Fibroblast of lung (primary cell): ENCODE measurements at regions not wholly inside any gene's neighbourhood (a gene's known extent, or its start where the extent isn't known, plus 50 kb on each side); places are given as distances from the start of the nearest gene placed in this dataset.

Experiments used
- DNase-seq, 2 donors: peaks; one replicate each; pipeline versions ENCODE4 v3.0.0 to v3.0.0-alpha.2; 2010; ENCODE audit warnings: low read depth in 2 of 2
- H2AFZ ChIP-seq: 2 replicates; pipeline ENCODE4 v1.5.1; 2012; ENCODE audit warnings: low read length, control low read depth, inconsistent platforms
- H3K27ac ChIP-seq: 2 replicates; pipeline ENCODE4 v1.5.1; 2011; ENCODE audit warnings: low read length, control low read depth; ENCODE audit not compliant: insufficient read depth
- H3K27me3 ChIP-seq: 2 replicates; pipeline ENCODE4 v1.5.1; 2011; ENCODE audit warnings: mild to moderate bottlenecking, low read length; ENCODE audit not compliant: control insufficient read depth, insufficient read depth
- H3K36me3 ChIP-seq: 2 replicates; pipeline ENCODE4 v1.5.1; 2011; ENCODE audit warnings: low read length; ENCODE audit not compliant: control insufficient read depth, insufficient read depth
- H3K4me1 ChIP-seq: 2 replicates; pipeline ENCODE4 v1.5.1; 2011; ENCODE audit warnings: low read length; ENCODE audit not compliant: control insufficient read depth, insufficient read depth; ENCODE audit errors: extremely low read depth
- H3K4me2 ChIP-seq: 2 replicates; pipeline ENCODE4 v1.5.1; 2011; ENCODE audit warnings: low read length, control low read depth; ENCODE audit not compliant: insufficient read depth; ENCODE audit errors: extremely low read depth
- H3K4me3 ChIP-seq, 4 experiments: fragments of 200-600 bp in 1 of 4; sonication (generic) in 1 of 4; replicated peaks in 1 of 4; 2 replicates each; pipeline ENCODE4 v1.5.1; 2011 to 2016; ENCODE audit warnings: low read length in 4 of 4, low read depth in 3 of 4, mild to moderate bottlenecking in 3 of 4, control low read depth in 2 of 4, inconsistent platforms in 1 of 4, mixed read lengths in 1 of 4; ENCODE audit not compliant: insufficient read depth in 1 of 4; ENCODE audit errors: control extremely low read depth in 1 of 4
- H3K79me2 ChIP-seq: 2 replicates; pipeline ENCODE4 v1.5.1; 2012; ENCODE audit warnings: mild to moderate bottlenecking, low read length, inconsistent platforms; ENCODE audit not compliant: control insufficient read depth, insufficient read depth
- H3K9ac ChIP-seq: 2 replicates; pipeline ENCODE4 v1.5.1; 2011; ENCODE audit warnings: mild to moderate bottlenecking, low read length, control low read depth; ENCODE audit not compliant: insufficient read depth
- H3K9me3 ChIP-seq: 2 replicates; pipeline ENCODE4 v1.5.1; 2012; ENCODE audit warnings: low read depth, low read length; ENCODE audit not compliant: control insufficient read depth, insufficient read depth
- H4K20me1 ChIP-seq: 2 replicates; pipeline ENCODE4 v1.5.1; 2011; ENCODE audit warnings: low read length; ENCODE audit not compliant: control insufficient read depth, insufficient read depth; ENCODE audit errors: extremely low read depth
- CTCF ChIP-seq, 2 donors: IDR thresholded peaks in 1 of 2; conservative IDR thresholded peaks in 1 of 2; 1 replicate in 1 of 2; 2 replicates in 1 of 2; pipeline ENCODE4 v1.5.1; 2011 to 2012; ENCODE audit warnings: low read length in 2 of 2, control low read depth in 1 of 2, inconsistent platforms in 1 of 2, low read depth in 1 of 2, mild to moderate bottlenecking in 1 of 2
- EZH2 ChIP-seq: IDR thresholded peaks from 2 replicates; pipeline ENCODE4 v1.5.1; 2012; ENCODE audit warnings: low read length, control low read depth, mild to moderate bottlenecking; ENCODE audit errors: missing control alignments

GRCh38 chr1:239125027-239125426 is 261.3 kb upstream of the CHRM3 start:
- Histone ChIP-seq H3K27me3 (no peaks in the 10 kb centered on the region), H3K79me2 (no peaks in the 10 kb centered on the region), H3K9ac (no peak overlapping the region), H3K4me3 (no peak overlapping the region), H3K27ac (no peak overlapping the region), H3K4me1 (no peaks in the 10 kb centered on the region), H4K20me1 (no peaks in the 10 kb centered on the region), H3K36me3 (no peaks in the 10 kb centered on the region), H3K9me3 (no peaks in the 10 kb centered on the region), H3K4me2 (no peak overlapping the region), H2AFZ (no peak overlapping the region)
- peak in 1 of 2 donors; percentile 27 for DNase-seq
- TF ChIP-seq CTCF (conservative IDR thresholded peaks at IDR 0.05 in 1 of 2, IDR thresholded peaks at IDR 0.05 in 1 of 2; ENCODE audit: low read depth in 1 of 2, low read length in 2 of 2), result no peak

- no peak overlapping the region for H3K4me3 ChIP-seq
- no peak overlapping the region for H3K9ac ChIP-seq
- no peaks in the 10 kb centered on the region for H3K79me2 ChIP-seq
- H3K9me3 ChIP-seq, result no peaks in the 10 kb centered on the region
- H3K4me1 ChIP-seq, result no peaks in the 10 kb centered on the region
- no peak overlapping the region for H2AFZ ChIP-seq
- no peaks in the 10 kb centered on the region for H4K20me1 ChIP-seq
- H3K27me3 ChIP-seq, result no peaks in the 10 kb centered on the region
- no peak for DNase-seq
- H3K36me3 ChIP-seq, result no peaks in the 10 kb centered on the region
- TF ChIP-seq EZH2, result no peak
- no peak for TF ChIP-seq CTCF (conservative IDR thresholded peaks at IDR 0.05 in 1 of 2, IDR thresholded peaks at IDR 0.05 in 1 of 2; ENCODE audit: low read depth in 1 of 2, low read length in 2 of 2)
- no peak overlapping the region for H3K27ac ChIP-seq
- H3K4me2 ChIP-seq, result no peak overlapping the region
Measured at GRCh38 chr1:239123260-239123659, 263.1 kb upstream of the CHRM3 start.

GRCh38 chr1:239112101-239112935 is 274.1 kb upstream of the CHRM3 start:
- Histone ChIP-seq H3K27me3 (no peaks in the 10 kb centered on the region), H3K27ac (no peak overlapping the region), H3K9me3 (no peaks in the 10 kb centered on the region), H3K4me3 (no peak overlapping the region), H2AFZ (no peak overlapping the region), H4K20me1 (no peaks in the 10 kb centered on the region), H3K79me2 (no peaks in the 10 kb centered on the region), H3K36me3 (no peaks in the 10 kb centered on the region), H3K4me2 (no peak overlapping the region), H3K4me1 (no peaks in the 10 kb centered on the region), H3K9ac (no peak overlapping the region)
- TF ChIP-seq EZH2 (no peak), CTCF (conservative IDR thresholded peaks at IDR 0.05 in 1 of 2, IDR thresholded peaks at IDR 0.05 in 1 of 2; ENCODE audit: low read depth in 1 of 2, low read length in 2 of 2) (no peak)
- no peak for DNase-seq
